Dendritic cell treated with granulocyte-macrophage colony-stimulating factor and Interleukin-4, amounts not matched to agents 40 ng/mL and 50 ng/mL, for 4 days (primary cell): ENCODE measurements at regions not wholly inside any gene's neighbourhood (a gene's known extent, or its start where the extent isn't known, plus 50 kb on each side); places are given as distances from the start of the nearest gene placed in this dataset.

ENCODE experiments used
- H3K27ac Mint-ChIP-seq: one replicate; pipeline ENCODE4 v1.8.0; 2022; ENCODE audit warnings: mild to moderate bottlenecking, mixed read lengths
- H3K27me3 Mint-ChIP-seq: one replicate; pipeline ENCODE4 v1.8.0; 2022; ENCODE audit warnings: mild to moderate bottlenecking, mixed read lengths
- H3K36me3 Mint-ChIP-seq: one replicate; pipeline ENCODE4 v1.8.0; 2022; ENCODE audit warnings: low read depth, mixed read lengths
- H3K4me1 Mint-ChIP-seq: one replicate; pipeline ENCODE4 v1.8.0; 2022; ENCODE audit warnings: low read depth, mixed read lengths
- H3K4me3 Mint-ChIP-seq: one replicate; pipeline ENCODE4 v1.8.0; 2022; ENCODE audit warnings: mild to moderate bottlenecking, moderate library complexity, mixed read lengths
- H3K9me3 Mint-ChIP-seq: one replicate; pipeline ENCODE4 v1.8.0; 2022; ENCODE audit warnings: mixed read lengths
- intact Hi-C: fragments of 100-400 bp; cut with micrococcal nuclease; formaldehyde crosslinking; loops from one replicate; pipeline ENCODE4 v1.15.0; 2022

DNA sequence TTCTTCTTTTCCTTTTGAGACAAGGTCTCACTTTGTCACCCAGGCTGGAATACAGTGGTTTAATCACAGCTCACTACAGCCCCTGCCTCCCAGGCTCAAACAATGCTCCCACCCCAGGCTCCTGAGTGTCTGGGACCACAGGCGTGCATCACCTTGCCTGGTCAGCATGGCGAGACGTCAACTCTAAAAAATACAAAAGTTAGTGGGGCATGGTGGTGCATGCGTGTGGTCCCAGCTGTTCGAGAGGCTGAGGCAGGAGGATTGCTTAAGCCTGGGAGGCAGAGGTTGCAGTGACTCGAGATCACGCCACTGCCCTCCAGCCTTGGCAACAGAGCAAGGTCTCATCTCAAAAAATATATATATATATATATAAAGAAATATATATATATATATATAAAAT, 242.4 kb downstream of the SHOX start:
- Mint-ChIP-seq H3K4me3 (no peak overlapping the region), H3K9me3 (peaks cover 13% of the 10 kb centered on the region), H3K4me1 (no peaks in the 10 kb centered on the region), H3K27ac (no peak overlapping the region), H3K27me3 (no peaks in the 10 kb centered on the region), H3K36me3 (no peaks in the 10 kb centered on the region)
- intact Hi-C loops: no loop called here

- Mint-ChIP-seq H3K27me3 (peaks cover 2% of the 10 kb centered on the region), H3K4me3 (no peak overlapping the region), H3K36me3 (no peaks in the 10 kb centered on the region), H3K9me3 (peaks cover 13% of the 10 kb centered on the region), H3K27ac (no peak overlapping the region), H3K4me1 (no peaks in the 10 kb centered on the region)
- intact Hi-C loops: no loop called here
Measured at GRCh38 chrX:872090-872489, 241.5 kb downstream of the SHOX start.

- peaks cover 13% of the 10 kb centered on the region for H3K9me3 Mint-ChIP-seq
- H3K4me3 Mint-ChIP-seq: no peak overlapping the region
- intact Hi-C loops: no loop called here
- no peaks in the 10 kb centered on the region for H3K36me3 Mint-ChIP-seq
- no peak overlapping the region for H3K27ac Mint-ChIP-seq
- peaks cover 2% of the 10 kb centered on the region for H3K27me3 Mint-ChIP-seq
- H3K4me1 Mint-ChIP-seq: no peaks in the 10 kb centered on the region
Measured at GRCh38 chrX:871626-872025, 241.0 kb downstream of the SHOX start.

GRCh38 chrX:867966-868647, 237.5 kb downstream of the SHOX start:
- Mint-ChIP-seq H3K9me3 (peaks cover 13% of the 10 kb centered on the region), H3K4me1 (no peaks in the 10 kb centered on the region), H3K36me3 (no peaks in the 10 kb centered on the region), H3K27me3 (peaks cover 2% of the 10 kb centered on the region), H3K27ac (no peak overlapping the region), H3K4me3 (no peak overlapping the region)
- intact Hi-C loops: no loop called here

- no peak overlapping the region for H3K27ac Mint-ChIP-seq
- H3K36me3 Mint-ChIP-seq: no peaks in the 10 kb centered on the region
- H3K4me1 Mint-ChIP-seq: no peaks in the 10 kb centered on the region
- no peak overlapping the region for H3K4me3 Mint-ChIP-seq
- intact Hi-C loops: no loop called here
- peaks cover 2% of the 10 kb centered on the region for H3K27me3 Mint-ChIP-seq
- peaks cover 11% of the 10 kb centered on the region for H3K9me3 Mint-ChIP-seq
Measured at GRCh38 chrX:867502-867901, 236.9 kb downstream of the SHOX start.

DNA sequence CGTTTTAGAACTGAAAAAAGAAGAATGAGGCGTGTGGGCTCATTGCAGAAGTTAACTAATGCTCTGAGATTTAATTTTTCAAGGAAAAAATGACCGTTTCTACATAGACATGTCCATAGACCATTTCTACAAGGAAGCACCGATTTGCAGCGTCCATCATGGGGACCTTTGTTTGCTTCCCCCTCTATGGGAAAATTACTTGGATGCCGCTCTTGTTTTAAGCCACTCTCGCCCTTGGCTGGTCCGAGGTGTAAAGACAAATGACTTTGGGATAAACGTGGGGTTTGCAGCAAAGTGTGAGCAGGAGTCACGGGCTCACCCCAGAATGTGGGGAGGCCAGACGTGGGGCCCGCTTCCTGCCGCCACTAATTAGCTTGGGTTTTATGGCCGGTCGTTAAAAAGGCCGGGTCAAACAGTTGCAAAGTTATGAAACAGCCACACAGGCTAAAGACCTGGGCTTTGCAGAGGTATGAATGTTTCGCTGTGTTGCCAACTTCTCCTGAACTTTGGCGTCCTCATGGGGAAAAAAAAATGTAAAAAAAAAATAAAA, 235.9 kb downstream of the SHOX start:
- Mint-ChIP-seq H3K4me3 (no peak overlapping the region), H3K27me3 (peaks cover 2% of the 10 kb centered on the region), H3K36me3 (no peaks in the 10 kb centered on the region), H3K9me3 (peaks cover under 1% of the 10 kb centered on the region), H3K27ac (no peak overlapping the region), H3K4me1 (no peaks in the 10 kb centered on the region)
- intact Hi-C loops: no loop called here

- intact Hi-C loops: no loop called here
- H3K9me3 Mint-ChIP-seq: no peaks in the 10 kb centered on the region
Measured at GRCh38 chrX:865422-865821, 234.8 kb downstream of the SHOX start.

DNA sequence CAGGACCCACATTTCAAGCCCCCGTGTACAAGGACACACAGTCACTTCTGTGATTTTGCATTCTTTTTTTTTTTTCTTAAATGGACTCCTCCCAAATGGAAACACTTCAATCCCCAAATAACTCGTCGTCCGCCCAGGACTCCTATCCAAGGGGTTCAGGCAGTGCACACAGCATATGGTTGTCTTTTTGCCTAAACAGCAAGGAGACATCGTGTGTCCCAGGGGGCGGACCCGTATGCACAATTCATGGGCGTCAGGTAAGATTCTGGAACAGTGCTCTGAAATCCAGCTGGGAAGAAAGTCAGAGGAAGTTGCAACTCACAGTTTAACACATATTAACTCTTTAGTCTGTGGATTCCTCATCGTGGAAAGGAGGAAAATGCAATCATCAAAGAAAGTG, 231.3 kb downstream of the SHOX start:
- peaks cover 9% of the 10 kb centered on the region for H3K9me3 Mint-ChIP-seq
- H3K4me3 Mint-ChIP-seq: no peak overlapping the region
- no peak overlapping the region for H3K27ac Mint-ChIP-seq
- intact Hi-C loops: no loop called here
- H3K4me1 Mint-ChIP-seq: no peaks in the 10 kb centered on the region
- peaks cover 2% of the 10 kb centered on the region for H3K27me3 Mint-ChIP-seq
- H3K36me3 Mint-ChIP-seq: no peaks in the 10 kb centered on the region

More at GRCh38 chrX:865422-865821, 234.8 kb downstream of the SHOX start:
- Mint-ChIP-seq H3K4me3 (no peak overlapping the region), H3K27me3 (peaks cover 2% of the 10 kb centered on the region), H3K36me3 (no peaks in the 10 kb centered on the region), H3K27ac (no peak overlapping the region), H3K4me1 (no peaks in the 10 kb centered on the region)

- Mint-ChIP-seq H3K4me1 (no peaks in the 10 kb centered on the region), H3K9me3 (peaks cover 9% of the 10 kb centered on the region), H3K36me3 (no peaks in the 10 kb centered on the region), H3K4me3 (no peak overlapping the region), H3K27ac (no peak overlapping the region), H3K27me3 (peaks cover 2% of the 10 kb centered on the region)
- intact Hi-C loops: no loop called here
Measured at GRCh38 chrX:861340-861890, 230.8 kb downstream of the SHOX start.

DNA sequence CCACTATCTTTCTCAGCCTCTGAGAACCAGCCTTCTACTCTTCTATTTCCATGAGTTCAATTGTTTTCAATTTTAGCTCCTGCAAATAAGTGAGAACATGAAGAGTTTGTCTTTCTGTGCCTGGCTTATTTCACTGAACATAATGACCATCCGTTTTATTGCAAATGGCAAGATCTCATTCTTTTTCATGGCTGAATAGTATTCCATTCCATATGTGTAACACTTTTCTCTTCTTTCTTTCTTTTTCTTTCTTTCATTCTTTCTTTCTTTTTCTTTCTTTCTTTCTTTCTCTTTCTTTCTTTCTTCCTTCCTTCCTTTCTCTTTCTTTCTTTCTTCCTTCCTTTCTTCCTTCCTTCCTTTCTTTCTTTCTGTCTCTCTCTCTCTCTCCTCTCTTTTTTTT, 228.7 kb downstream of the SHOX start:
- H3K4me3 Mint-ChIP-seq: no peak overlapping the region
- intact Hi-C loops: no loop called here
- H3K36me3 Mint-ChIP-seq: no peaks in the 10 kb centered on the region
- peaks cover 2% of the 10 kb centered on the region for H3K27me3 Mint-ChIP-seq
- peaks cover 9% of the 10 kb centered on the region for H3K9me3 Mint-ChIP-seq
- H3K27ac Mint-ChIP-seq: no peak overlapping the region
- H3K4me1 Mint-ChIP-seq: no peaks in the 10 kb centered on the region

DNA sequence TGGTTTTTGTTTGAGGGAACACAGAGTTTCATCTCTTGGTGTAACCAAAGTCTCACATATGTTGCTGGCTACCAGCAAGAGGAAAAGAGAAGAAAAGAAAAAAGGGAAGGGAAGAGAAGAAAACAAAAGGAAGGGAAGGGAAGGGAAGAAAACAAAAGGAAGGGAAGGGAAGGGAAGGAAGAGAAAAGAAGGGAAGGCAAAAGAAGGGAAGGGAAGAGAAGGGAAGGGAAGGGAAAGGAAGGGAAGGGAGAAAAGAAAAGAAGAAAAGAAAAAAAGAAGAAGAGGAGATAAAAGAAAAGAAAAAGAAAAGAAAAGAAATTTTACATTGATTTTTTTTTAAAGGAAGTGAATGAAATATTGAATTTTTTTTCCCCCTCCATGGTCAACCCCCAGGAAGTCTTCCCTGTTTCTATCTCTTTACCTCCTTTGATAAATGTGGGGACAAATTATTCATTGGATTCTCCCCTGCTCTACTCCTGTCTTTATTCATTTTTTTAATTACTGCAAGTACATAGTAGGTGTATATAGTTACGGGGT, 228.0 kb downstream of the SHOX start:
- intact Hi-C loops: no loop called here
- Mint-ChIP-seq H3K4me1 (no peaks in the 10 kb centered on the region), H3K36me3 (no peaks in the 10 kb centered on the region), H3K4me3 (no peak overlapping the region), H3K27ac (no peak overlapping the region), H3K27me3 (peaks cover 2% of the 10 kb centered on the region), H3K9me3 (peaks cover 9% of the 10 kb centered on the region)

DNA sequence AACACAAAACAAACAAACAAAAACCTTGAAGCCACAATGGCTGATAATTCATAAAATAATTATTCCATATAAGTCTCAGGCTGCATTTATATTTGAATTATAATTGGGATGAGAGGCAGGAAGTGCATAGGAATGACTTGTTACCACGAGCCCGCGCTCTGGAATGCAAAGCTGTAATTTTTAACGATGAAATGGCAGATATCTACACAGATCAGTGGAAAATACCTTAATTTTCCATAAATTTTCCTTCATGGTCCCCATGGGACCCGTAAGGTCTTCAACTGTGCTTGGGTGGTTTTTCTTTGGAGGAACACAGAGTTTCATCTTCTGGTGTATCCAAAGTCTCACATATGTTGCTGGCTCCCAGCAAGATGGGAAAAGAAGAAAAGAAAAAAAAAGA, 226.8 kb downstream of the SHOX start:
- H3K9me3 Mint-ChIP-seq: peaks cover 9% of the 10 kb centered on the region
- intact Hi-C loops: no loop called here
- H3K27me3 Mint-ChIP-seq: peaks cover 2% of the 10 kb centered on the region
- no peak overlapping the region for H3K27ac Mint-ChIP-seq
- no peaks in the 10 kb centered on the region for H3K36me3 Mint-ChIP-seq
- H3K4me1 Mint-ChIP-seq: no peaks in the 10 kb centered on the region
- no peak overlapping the region for H3K4me3 Mint-ChIP-seq

DNA sequence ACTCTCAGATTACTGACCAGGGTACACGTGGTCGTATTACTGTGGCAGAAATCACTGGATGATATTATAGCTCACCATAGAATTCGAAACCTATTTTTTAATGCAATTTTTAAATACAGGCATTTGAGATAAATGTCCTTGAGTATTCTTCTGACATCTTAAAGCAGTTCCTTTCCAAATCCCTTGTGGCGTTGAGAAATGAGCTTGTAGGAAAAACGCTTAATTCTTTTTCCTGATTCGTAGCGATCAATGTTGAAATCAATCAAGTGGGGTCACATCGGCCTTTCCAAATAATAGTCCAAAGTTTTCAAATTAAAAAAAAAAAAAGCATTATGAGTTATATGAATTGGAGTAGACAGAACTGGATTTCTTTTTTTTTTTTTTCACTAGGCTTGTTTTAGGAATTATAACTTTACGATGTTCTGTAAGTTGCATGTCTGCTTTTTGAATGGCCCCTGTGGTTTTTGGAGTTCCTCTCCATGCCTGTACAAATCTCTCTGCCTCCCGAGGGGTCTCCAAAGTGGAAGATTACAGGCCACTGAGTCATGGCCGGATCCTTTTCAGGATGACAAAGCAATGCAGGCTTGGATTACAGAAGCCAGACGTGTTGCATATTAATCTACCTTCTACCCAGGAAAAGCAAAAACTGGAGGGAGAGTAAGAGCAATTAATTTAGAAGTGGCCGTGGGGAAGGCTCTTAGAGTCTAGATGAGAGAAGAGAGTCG, 226.1 kb downstream of the SHOX start:
- intact Hi-C loops: no loop called here
- Mint-ChIP-seq H3K4me1 (no peaks in the 10 kb centered on the region), H3K27ac (no peak overlapping the region), H3K36me3 (no peaks in the 10 kb centered on the region), H3K9me3 (peaks cover 9% of the 10 kb centered on the region), H3K4me3 (no peak overlapping the region), H3K27me3 (peaks cover 3% of the 10 kb centered on the region)

- H3K27me3 Mint-ChIP-seq: peaks cover 14% of the 10 kb centered on the region
- no peaks in the 10 kb centered on the region for H3K9me3 Mint-ChIP-seq
- no peaks in the 10 kb centered on the region for H3K4me1 Mint-ChIP-seq
- intact Hi-C loops: no loop called here
- no peak overlapping the region for H3K27ac Mint-ChIP-seq
- no peak overlapping the region for H3K4me3 Mint-ChIP-seq
- no peaks in the 10 kb centered on the region for H3K36me3 Mint-ChIP-seq
Measured at GRCh38 chrX:853304-853703, 222.7 kb downstream of the SHOX start.
